H9 (cell line): ENCODE measurements at regions not wholly inside any gene's neighbourhood (a gene's known extent, or its start where the extent isn't known, plus 50 kb on each side); places are given as distances from the start of the nearest gene placed in this dataset.

Source experiments
- DNase-seq: peaks from one replicate; pipeline ENCODE4 v3.0.0-alpha.2; 2017
- H2AFZ ChIP-seq: one replicate; pipeline ENCODE4 v1.6.1; 2013; ENCODE audit warnings: mild to moderate bottlenecking, low read length, control low read depth, moderate library complexity
- H2AK5ac ChIP-seq: 2 replicates; pipeline ENCODE4 v1.6.1; 2013; ENCODE audit warnings: low read length, control low read depth, mixed read lengths; ENCODE audit not compliant: insufficient read length
- H2BK120ac ChIP-seq: one replicate; pipeline ENCODE4 v1.6.1; 2013; ENCODE audit warnings: low read depth, mild to moderate bottlenecking, low read length, control low read depth, inconsistent platforms; ENCODE audit not compliant: poor library complexity, severe bottlenecking
- H2BK12ac ChIP-seq: 2 replicates; pipeline ENCODE4 v1.6.1; 2013; ENCODE audit warnings: low read length, control low read depth, mixed read lengths, low read depth; ENCODE audit not compliant: insufficient read length
- H2BK15ac ChIP-seq: 2 replicates; pipeline ENCODE4 v1.6.1; 2013; ENCODE audit warnings: low read depth, low read length, control low read depth
- H2BK20ac ChIP-seq: one replicate; pipeline ENCODE4 v1.6.1; 2013; ENCODE audit warnings: low read depth, mild to moderate bottlenecking, low read length, control low read depth, inconsistent platforms; ENCODE audit not compliant: poor library complexity, severe bottlenecking
- H2BK5ac ChIP-seq: 2 replicates; pipeline ENCODE4 v1.6.1; 2013; ENCODE audit warnings: low read length, control low read depth, mixed read lengths; ENCODE audit not compliant: insufficient read length
- H3K14ac ChIP-seq: 2 replicates; pipeline ENCODE4 v1.6.1; 2013; ENCODE audit warnings: low read length, control low read depth; ENCODE audit not compliant: insufficient read depth
- H3K18ac ChIP-seq: 2 replicates; pipeline ENCODE4 v1.6.1; 2013; ENCODE audit warnings: low read depth, mild to moderate bottlenecking, mixed read lengths, low read length, control low read depth; ENCODE audit not compliant: insufficient read length
- H3K23ac ChIP-seq: 2 replicates; pipeline ENCODE4 v1.6.1; 2013; ENCODE audit warnings: low read length, control low read depth, mixed read lengths, low read depth; ENCODE audit not compliant: insufficient read length
- H3K23me2 ChIP-seq: 2 replicates; pipeline ENCODE4 v1.6.1; 2013; ENCODE audit warnings: low read depth, mild to moderate bottlenecking, mixed read lengths, low read length, control low read depth; ENCODE audit not compliant: insufficient read length, poor library complexity, severe bottlenecking
- H3K27ac ChIP-seq: 2 replicates; pipeline ENCODE4 v1.5.1; 2013; ENCODE audit warnings: low read length, control low read depth, mixed read lengths, low read depth; ENCODE audit not compliant: insufficient read length
- H3K27me3 ChIP-seq: 2 replicates; pipeline ENCODE4 v1.6.1; 2013; ENCODE audit warnings: low read length, control low read depth, inconsistent platforms; ENCODE audit not compliant: insufficient read depth
- H3K4ac ChIP-seq: 2 replicates; pipeline ENCODE4 v1.6.1; 2013; ENCODE audit warnings: low read depth, mild to moderate bottlenecking, control low read depth, inconsistent platforms, low read length, moderate library complexity
- H3K4me1 ChIP-seq: 2 replicates; pipeline ENCODE4 v1.6.1; 2013; ENCODE audit warnings: low read length, control low read depth, inconsistent platforms; ENCODE audit not compliant: insufficient read depth
- H3K4me2 ChIP-seq: 2 replicates; pipeline ENCODE4 v1.6.1; 2013; ENCODE audit warnings: low read length, control low read depth, mixed read lengths; ENCODE audit not compliant: insufficient read length, insufficient read depth
- H3K56ac ChIP-seq: 2 replicates; pipeline ENCODE4 v1.6.1; 2013; ENCODE audit warnings: low read depth, mild to moderate bottlenecking, mixed read lengths, low read length, control low read depth; ENCODE audit not compliant: insufficient read length
- H3K79me1 ChIP-seq: 2 replicates; pipeline ENCODE4 v1.6.1; 2013; ENCODE audit warnings: low read depth, mild to moderate bottlenecking, moderate library complexity, low read length, control low read depth, inconsistent platforms; ENCODE audit not compliant: insufficient read depth, poor library complexity, severe bottlenecking
- H3K79me2 ChIP-seq: 2 replicates; pipeline ENCODE4 v1.6.1; 2013; ENCODE audit warnings: low read length, control low read depth, inconsistent platforms; ENCODE audit not compliant: insufficient read depth
- H3K9ac ChIP-seq: 2 replicates; pipeline ENCODE4 v1.6.1; 2013; ENCODE audit warnings: low read length, control low read depth, mixed read lengths; ENCODE audit not compliant: insufficient read length; ENCODE audit errors: extremely low read depth
- H3K9me3 ChIP-seq: one replicate; pipeline ENCODE4 v1.6.1; 2013; ENCODE audit warnings: low read depth, low read length, inconsistent platforms; ENCODE audit not compliant: control insufficient read depth
- H3T11ph ChIP-seq: one replicate; pipeline ENCODE4 v1.6.1; 2013; ENCODE audit warnings: mild to moderate bottlenecking, low read length, control low read depth, inconsistent platforms
- H4K20me1 ChIP-seq: one replicate; pipeline ENCODE4 v1.6.1; 2013; ENCODE audit not compliant: control insufficient read depth, insufficient read length, insufficient read depth
- H4K5ac ChIP-seq: 2 replicates; pipeline ENCODE4 v1.6.1; 2013; ENCODE audit warnings: low read depth, mild to moderate bottlenecking, mixed read lengths, low read length, control low read depth; ENCODE audit not compliant: insufficient read length
- H4K8ac ChIP-seq: replicated peaks from 2 replicates; pipeline ENCODE4 v1.6.1; 2013; ENCODE audit warnings: low read length, control low read depth, mixed read lengths, low read depth; ENCODE audit not compliant: insufficient read length
- H4K91ac ChIP-seq: 2 replicates; pipeline ENCODE4 v1.6.1; 2013; ENCODE audit warnings: low read depth, mild to moderate bottlenecking, moderate library complexity, mixed read lengths, low read length, control low read depth; ENCODE audit not compliant: insufficient read length
- H3K27ac Mint-ChIP-seq, 3 experiments: 2 replicates in 2 of 3; 3 replicates in 1 of 3; pipeline ENCODE4 v1.8.0; 2020 to 2021; ENCODE audit warnings: mixed read lengths in 3 of 3, mild to moderate bottlenecking in 1 of 3, moderate library complexity in 1 of 3
- H3K27me3 Mint-ChIP-seq: 2 replicates; pipeline ENCODE4 v1.8.0; 2021; ENCODE audit warnings: low read depth, mild to moderate bottlenecking, moderate library complexity, mixed read lengths
- H3K36me3 Mint-ChIP-seq, 3 experiments: 2 replicates in 2 of 3; 3 replicates in 1 of 3; pipeline ENCODE4 v1.8.0; 2020 to 2021; ENCODE audit warnings: low read depth in 3 of 3, mixed read lengths in 3 of 3; ENCODE audit not compliant: insufficient read depth in 1 of 3
- H3K4me1 Mint-ChIP-seq, 2 experiments: 2 replicates each; pipeline ENCODE4 v1.8.0; 2020; ENCODE audit warnings: mixed read lengths in 2 of 2
- H3K4me3 Mint-ChIP-seq, 2 experiments: 2 replicates in 1 of 2; 3 replicates in 1 of 2; pipeline ENCODE4 v1.8.0; 2020 to 2021; ENCODE audit warnings: mild to moderate bottlenecking in 2 of 2, mixed read lengths in 2 of 2, moderate library complexity in 1 of 2
- H3K9me3 Mint-ChIP-seq, 2 experiments: 2 replicates in 1 of 2; 3 replicates in 1 of 2; pipeline ENCODE4 v1.8.0; 2020; ENCODE audit warnings: mild to moderate bottlenecking in 2 of 2, mixed read lengths in 2 of 2, moderate library complexity in 1 of 2
- WGBS: extraction: QIAGEN DNeasy Blood & Tissue Kit; methylation state at CpG from one replicate; pipeline ENCODE4 v1.1.7; 2013; ENCODE audit warnings: missing lambda C conversion rate, low lambda C conversion rate, mixed read lengths; ENCODE audit not compliant: insufficient read length; ENCODE audit errors: extremely low coverage; 5-methylcytosine and 5-hydroxymethylcytosine counted together
- TF ChIP-seq, protein P1 (sequence below): fragments of 200-600 bp; sonication (generic); conservative IDR thresholded peaks from 3 replicates; pipeline ENCODE4 v1.8.0; 2021; ENCODE audit warnings: antibody characterized with exemption, mild to moderate bottlenecking

DNA sequence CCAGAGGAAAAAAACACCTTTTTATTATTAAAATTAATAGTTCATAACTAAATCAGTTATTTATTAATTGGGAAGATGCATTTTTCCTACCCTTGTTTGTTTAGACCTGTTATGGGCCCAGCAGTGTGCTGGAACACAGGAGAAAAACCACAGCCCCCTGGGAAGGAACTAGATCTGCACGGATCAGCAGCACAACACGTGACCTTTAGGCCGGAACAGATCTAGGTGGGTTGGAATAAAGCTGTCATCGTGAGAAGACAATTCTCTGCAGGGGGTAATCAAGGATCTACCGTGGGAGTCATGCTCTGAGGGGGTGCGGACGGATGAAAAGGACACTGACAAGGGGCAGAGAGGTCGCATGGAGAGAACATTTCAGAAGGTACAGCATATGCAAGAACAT, 95.8 kb upstream of the SPATA31C2 start:
- DNase-seq = no peak
- H3K4me3 Mint-ChIP-seq = no peak overlapping the region
- Histone ChIP-seq H2BK120ac (no peak overlapping the region), H3K18ac (no peak overlapping the region), H3K4me2 (no peak overlapping the region), H2BK5ac (no peak overlapping the region), H3K23ac (no peak overlapping the region), H3K9ac (no peak overlapping the region), H3K4me1 (no peaks in the 10 kb centered on the region), H2AK5ac (no peak overlapping the region), H3K56ac (no peak overlapping the region), H3K14ac (no peak overlapping the region), H4K8ac (no peak overlapping the region), H3K23me2 (no peaks in the 10 kb centered on the region), H3K79me1 (no peaks in the 10 kb centered on the region), H2BK12ac (no peak overlapping the region), H3K79me2 (no peaks in the 10 kb centered on the region), H3K4ac (no peak overlapping the region), H3K9me3 (no peaks in the 10 kb centered on the region), H2AFZ (no peak overlapping the region), H2BK20ac (no peak overlapping the region), H3K27ac (no peak overlapping the region), H2BK15ac (no peak overlapping the region), H4K5ac (no peak overlapping the region), H4K20me1 (no peaks in the 10 kb centered on the region), H3K27me3 (no peaks in the 10 kb centered on the region), H4K91ac (no peak overlapping the region), H3T11ph (no peak overlapping the region)
- H3K27me3 Mint-ChIP-seq = peaks cover 2% of the 10 kb centered on the region
- peaks cover 0 to 5% (median 0%) of the 10 kb centered on the region in 3 experiments; a peak in 1 of 7 replicates for H3K36me3 Mint-ChIP-seq
- peaks cover 0 to 2% of the 10 kb centered on the region in 2 experiments; a peak in 2 of 5 replicates for H3K9me3 Mint-ChIP-seq
- TF ChIP-seq, protein P1, sequence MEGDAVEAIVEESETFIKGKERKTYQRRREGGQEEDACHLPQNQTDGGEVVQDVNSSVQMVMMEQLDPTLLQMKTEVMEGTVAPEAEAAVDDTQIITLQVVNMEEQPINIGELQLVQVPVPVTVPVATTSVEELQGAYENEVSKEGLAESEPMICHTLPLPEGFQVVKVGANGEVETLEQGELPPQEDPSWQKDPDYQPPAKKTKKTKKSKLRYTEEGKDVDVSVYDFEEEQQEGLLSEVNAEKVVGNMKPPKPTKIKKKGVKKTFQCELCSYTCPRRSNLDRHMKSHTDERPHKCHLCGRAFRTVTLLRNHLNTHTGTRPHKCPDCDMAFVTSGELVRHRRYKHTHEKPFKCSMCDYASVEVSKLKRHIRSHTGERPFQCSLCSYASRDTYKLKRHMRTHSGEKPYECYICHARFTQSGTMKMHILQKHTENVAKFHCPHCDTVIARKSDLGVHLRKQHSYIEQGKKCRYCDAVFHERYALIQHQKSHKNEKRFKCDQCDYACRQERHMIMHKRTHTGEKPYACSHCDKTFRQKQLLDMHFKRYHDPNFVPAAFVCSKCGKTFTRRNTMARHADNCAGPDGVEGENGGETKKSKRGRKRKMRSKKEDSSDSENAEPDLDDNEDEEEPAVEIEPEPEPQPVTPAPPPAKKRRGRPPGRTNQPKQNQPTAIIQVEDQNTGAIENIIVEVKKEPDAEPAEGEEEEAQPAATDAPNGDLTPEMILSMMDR = no peak
- WGBS = no CpG with 5 or more reads among the region's 8 CpGs
- no peak overlapping the region for H3K27ac Mint-ChIP-seq
- H3K4me1 Mint-ChIP-seq = peaks cover 11 to 15% of the 10 kb centered on the region in 2 experiments
